GM12892 (cell line): ENCODE measurements at regions not wholly inside any gene's neighbourhood (a gene's known extent, or its start where the extent isn't known, plus 50 kb on each side); places are given as distances from the start of the nearest gene placed in this dataset.

Experiments
- POLR2A ChIP-seq: IDR thresholded peaks from 2 replicates; pipeline ENCODE4 v1.6.1; 2011; ENCODE audit warnings: low read depth, low read length, control low read depth
- POLR2AphosphoS5 ChIP-seq: IDR thresholded peaks from 2 replicates; pipeline ENCODE4 v1.6.1; 2011; ENCODE audit warnings: low read depth, low read length, control low read depth

DNA sequence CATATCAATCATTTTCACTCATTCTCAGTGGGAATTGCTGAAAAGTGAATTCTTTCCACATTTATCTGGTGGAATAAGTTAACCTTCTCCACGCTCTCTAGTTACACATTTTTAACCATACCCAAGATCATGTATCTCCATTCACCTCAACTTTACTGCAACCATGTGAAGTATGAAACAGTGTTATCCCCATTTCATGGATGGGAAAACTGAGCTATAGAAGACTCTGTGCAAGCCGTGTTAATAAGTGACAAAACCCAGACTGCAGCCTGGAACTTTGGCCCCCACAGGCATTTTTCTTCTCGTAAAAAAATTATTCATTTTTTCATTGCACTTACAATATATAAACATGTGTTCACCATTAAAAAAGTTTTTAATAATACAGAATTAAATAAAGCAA, 82.4 kb upstream of the CCND2 start:
- no peak for TF ChIP-seq POLR2A
- no peak for TF ChIP-seq POLR2AphosphoS5
